NCI-H1436 treated with DMSO at 0.1 percent for 48 hours (cell line): ENCODE measurements at regions not wholly inside any gene's neighbourhood (a gene's known extent, or its start where the extent isn't known, plus 50 kb on each side); places are given as distances from the start of the nearest gene placed in this dataset.
"Not testable (repeated sequence)": the region's sequence is repeated elsewhere in the genome, so short reads cannot be mapped to it uniquely, and the experiment has no call there.

Experiments used
- DNase-seq: peaks from one replicate; lab custom pipeline; 2025; lab: John Stamatoyannopoulos, UW

DNA sequence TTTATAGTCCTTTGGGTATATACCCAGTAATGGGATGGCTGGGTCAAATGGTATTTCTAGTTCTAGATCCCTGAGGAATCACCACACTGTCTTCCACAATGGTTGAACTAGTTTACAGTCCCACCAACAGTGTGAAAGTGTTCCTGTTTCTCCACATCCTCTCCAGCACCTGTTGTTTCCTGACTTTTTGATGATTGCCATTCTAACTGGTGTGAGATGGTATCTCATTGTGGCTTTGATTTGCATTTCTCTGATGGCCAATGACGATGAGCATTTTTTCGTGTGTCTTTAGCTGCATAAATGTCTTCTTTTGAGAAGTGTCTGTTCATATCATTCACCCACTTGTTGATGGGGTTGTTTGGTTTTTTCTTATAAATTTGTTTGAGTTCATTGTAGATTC, 612.5 kb upstream of the SGCD start:
- DNase-seq, result not testable (repeated sequence)

DNA sequence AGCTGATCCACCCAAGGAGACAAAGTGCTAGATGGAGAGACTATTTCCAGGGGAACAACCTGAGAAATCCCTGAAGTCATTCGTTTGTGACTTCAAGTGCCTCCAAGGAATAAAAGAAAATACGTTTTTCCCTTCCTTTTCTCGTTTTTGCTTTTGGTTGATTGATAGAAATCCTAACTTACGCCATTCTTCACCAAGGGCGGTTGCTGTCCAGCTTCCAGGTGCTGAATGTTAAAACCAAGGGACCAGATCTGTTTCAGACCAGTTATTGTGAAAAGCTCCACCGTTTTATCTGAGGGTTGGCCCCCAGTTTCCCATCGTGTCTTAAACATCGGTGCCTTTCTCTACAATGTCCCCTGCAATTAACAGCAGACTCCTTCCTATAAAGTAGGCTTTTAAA, 600.7 kb upstream of the SGCD start:
- no peak for DNase-seq

DNA sequence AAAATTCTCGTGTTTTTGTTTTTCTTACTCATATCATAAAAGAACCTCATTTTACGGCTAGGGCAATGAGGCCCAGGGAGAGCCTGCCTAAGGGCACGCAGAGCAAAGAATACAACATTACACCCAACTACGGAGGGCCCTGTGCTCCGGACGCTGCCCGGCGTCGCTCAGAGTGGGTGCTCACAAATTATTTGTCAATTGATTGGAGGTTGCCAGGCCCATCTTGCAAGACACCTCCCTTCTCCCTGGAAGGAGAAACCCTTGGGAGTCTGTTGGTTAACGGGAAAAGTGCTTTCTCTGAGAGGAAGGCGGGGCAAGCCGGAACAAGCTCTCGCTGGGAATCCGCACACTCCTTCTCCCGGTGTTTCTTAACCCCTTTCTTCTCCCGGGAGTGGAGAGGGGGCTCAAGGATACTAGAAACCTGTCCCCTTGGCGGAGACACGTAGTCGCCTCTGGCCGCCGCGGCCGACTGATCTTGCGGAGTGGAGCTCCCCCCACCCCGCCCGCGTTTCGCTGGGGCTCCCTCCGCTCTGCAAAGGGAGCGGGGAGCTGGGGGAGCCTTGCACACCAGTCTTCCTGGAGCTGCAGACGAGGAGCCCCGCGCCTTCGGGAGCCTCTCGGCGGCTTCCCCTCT, 599.3 kb upstream of the SGCD start:
- DNase-seq, result no peak

DNA sequence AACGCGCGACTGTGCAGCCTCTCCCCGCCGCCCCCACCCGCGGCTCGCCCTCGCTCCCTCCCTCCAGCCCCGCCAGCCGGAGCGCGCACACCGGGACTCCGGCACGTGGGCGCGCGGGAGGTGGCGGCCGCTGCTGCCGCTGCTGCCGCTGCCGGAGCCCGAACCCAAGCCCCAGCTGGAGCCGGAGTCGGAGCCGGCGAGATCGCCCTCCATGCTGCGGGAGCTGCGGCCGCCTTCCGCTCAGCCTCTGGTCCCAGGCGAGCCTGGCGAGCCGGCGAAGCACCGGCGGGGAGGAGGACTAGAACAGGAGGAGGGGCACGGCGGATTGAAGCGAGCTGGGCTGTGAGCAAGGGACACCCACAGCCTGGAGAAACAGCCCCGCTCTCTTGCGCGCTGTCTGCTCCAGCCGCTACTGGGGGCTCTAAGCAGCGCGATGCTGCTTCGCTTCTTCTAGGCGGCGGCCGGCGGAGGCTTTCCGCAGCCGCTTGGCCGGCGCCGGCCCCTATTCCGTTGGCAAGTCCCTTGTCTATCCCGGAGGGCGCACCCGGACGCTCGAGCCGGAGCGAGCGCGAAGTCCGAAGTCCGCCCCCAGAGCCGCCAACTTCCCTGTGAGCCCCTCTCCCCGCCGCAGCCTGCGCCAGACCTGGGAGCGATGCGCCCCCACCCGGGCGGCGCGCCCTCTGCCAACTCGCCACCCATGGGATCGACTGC, 598.7 kb upstream of the SGCD start:
- DNase-seq, result no peak

DNA sequence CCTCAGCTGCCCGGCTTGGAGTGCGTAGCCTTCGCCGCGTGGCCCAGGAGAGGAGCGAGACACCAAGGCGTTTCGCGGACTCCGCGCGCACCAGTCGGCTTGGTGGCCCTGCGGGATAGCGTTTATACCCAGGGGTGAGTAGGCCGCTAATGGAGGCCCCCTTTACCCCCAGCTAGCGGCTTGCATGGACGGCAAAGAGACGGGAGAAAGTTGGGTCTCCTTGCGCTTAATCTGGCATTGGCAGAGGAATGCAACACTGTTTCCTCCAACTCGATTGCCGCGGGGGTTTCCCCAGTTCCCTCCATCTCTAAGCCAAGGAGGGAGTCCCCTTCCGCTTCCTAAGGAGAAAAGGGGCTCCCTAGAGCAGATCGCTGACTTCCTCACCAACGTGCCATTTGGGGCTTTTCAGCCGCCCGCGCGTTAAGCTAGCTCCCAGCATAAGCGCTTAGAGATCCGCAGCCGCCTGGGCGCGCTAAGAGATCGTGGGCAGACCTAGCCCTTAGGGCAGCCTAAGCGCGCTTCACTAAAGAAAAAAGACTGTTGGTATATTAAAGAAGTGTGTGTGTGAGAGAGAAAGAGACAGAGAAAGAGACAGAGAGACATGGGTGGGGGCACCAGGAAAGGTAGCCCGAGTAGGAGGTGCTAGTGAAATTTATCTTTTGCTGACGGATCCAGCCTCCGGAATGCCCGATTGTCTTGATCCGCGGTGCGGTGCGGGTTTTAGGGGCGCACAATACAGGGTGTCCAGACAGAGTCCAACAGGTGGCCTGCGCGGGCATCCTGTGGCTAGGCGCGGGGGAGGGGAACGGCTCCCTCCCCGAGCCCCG, 597.9 kb upstream of the SGCD start:
- DNase-seq, result no peak

DNA sequence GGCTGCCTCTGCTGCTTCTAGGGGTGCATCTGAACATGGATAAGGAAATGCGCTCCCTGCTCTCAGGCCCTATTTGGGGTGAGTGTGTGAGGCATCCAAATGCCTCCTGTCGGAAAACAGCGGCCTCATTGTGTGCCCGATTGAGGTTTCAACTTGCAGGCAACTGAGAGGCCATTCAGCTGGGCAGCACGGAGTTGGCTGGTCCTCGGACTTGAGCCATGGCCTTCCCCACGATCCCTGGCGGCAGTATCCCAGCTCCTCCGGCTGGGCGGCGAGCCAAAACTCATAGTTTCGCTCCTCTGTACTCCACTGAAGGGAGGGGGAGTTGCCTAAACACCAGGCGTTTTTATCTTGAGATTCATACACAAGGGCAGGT, 597.3 kb upstream of the SGCD start:
- no peak for DNase-seq

DNA sequence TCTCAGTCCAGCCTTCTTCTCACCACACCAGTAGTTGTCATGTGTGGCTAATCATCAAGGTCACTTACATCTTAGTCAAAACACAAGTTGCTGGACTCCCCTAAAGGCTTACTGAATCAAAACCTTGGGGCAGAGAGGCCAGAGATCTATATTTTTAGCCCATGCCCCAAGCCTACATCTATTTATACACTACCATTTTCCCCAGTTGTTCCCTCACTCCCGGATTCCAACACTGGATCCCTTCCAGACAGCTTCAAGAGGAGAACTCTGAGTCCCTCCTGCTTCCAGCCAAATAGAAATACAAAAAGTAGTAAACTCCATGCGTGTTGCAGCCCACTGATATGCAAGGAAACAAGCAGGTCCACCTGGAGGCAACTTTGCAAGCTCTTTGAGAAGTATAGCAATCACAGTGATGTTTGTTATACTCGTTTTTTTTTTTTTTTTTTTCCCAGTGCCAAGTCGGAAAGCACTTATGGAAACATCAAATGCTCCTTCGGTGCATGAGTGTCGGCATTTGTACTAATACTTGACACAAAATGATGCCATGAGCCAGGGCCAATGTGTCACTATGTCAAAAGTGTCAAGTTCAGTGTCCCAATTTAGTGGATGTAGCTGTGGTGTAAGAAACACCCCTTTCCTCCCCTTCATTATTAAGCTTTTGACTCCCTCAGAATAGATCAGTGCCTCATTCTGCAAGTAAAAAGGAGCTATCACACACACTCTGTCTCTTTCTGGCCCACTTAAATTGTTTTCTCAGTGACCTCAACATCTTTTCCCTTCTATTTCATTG, 594.2 kb upstream of the SGCD start:
- DNase-seq, result no peak

DNA sequence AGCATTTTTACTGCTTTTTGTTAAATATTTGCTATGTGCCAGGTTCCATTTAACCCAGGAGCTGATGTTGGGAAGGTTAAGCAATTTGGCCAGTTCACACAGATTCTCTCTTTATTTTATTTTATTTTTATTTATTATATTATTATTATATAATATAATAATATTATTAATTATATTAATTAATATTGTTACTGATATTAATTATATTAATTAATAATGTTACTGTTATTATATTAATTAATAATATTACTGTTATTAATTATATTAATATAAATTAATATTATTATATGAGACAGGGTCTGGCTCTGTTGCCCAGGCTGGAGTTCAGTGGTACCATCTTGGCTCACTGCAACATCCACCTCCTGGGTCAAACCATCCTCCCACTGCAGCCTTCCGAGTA, 593.0 kb upstream of the SGCD start:
- DNase-seq, result no peak

DNA sequence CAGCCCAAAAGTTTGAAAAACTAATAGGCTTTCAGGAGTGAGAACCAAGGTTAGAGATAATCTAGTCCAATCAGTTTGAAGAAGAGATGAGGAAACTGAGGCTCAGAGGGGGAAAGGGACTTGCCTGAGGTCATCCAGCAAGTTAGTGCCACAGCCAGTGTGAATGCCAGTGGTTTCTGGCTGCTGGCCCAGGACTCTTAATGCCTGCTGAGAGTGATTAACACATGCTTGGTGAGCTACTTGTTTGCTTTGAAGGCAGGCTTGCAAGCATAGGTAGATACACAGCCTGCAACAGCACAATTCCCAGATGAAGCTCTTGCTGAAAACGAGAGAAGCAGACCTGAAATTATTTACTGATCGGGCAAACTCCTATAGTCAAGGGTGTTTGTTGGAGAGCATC, 591.6 kb upstream of the SGCD start:
- DNase-seq, result no peak

DNA sequence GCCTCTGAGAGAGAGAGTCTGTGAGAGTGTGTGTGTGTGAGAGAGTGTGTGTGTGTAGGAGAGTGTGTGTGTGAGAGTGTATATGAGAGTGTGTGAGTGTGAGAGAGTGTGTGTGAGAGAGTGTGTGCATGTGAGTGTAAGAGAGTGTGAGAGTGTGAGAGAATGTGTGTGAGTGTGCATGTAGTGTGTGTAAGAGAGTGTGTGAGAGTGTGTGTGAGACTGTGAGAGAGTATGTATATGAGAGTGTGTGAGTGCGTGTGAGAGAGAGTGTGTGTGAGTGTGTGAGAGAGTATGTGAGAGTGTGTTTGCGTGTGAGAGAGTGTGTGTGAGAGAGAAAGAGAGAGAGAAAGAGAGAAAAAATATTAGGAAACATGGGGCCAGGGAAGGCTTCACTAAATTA, 588.3 kb upstream of the SGCD start:
- DNase-seq, result no peak

DNA sequence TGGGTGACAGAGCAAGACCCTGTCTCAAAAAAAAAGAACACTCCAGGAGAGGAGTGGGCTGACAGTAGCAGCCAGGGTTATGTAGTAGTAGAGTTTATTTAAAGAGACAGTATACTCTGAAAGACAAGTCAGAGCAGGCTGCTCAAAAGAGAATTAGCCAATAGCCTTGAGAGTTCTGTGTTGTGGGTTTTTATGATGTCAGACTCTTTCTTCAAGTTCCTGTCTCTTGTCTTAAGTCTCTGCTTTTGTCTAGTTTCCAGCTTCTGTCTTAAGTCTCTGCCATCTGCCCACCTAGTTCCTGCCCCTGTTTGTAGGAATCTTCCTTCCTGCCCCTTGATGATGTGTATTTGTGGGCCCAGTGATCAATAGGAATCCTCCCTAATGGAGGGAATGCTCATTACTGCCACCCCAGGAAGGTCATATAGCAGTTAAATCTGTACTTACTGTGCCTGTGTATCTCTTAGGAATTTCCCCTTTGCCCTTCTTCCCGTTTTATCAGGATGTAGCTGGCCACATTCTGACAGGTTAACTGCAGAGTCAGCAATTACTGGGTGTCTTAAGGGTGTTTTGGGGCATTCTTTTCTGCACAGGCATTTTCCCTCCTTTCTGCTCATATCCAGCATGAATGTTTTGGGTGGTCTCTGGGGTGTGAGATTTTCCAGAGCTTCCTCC, 580.5 kb upstream of the SGCD start:
- DNase-seq, result no peak

DNA sequence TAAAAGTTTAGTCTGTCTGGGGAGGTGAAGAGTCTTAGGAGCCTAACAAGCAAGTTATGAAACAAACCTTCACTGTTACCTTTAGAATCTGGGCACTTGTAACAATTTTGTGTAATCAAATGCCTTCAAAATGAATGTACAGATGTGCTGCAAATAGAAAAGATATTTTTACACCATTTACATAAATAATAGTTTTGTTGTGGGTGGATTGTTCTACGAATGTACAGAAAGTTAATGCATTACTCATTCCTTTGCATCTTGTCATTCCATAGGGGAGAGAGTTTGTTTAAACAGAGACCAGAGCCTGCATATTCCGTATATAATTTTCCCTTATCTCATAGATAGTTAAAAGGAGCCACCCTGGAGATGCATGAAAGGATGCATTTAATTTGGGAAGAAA, 576.9 kb upstream of the SGCD start:
- DNase-seq, result no peak

DNA sequence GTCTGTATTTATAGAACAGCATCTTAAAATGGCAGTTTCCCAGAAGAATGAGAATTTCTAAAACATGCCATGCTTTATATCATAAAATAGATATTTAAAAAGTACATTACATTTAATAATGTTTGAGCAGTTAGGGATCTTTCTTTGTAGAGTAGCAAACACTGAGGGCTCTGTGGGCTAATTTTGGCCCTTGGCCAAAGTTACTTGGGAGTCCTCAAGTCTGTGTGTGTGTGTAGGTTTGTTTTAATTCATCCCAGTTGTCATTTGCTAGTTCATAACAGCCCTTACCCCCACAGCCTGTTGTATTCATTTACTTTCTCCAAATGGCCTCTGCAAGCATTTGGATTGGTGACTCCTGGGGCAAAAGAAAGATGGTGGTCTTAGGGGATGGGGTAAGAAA, 576.4 kb upstream of the SGCD start:
- DNase-seq, result no peak

DNA sequence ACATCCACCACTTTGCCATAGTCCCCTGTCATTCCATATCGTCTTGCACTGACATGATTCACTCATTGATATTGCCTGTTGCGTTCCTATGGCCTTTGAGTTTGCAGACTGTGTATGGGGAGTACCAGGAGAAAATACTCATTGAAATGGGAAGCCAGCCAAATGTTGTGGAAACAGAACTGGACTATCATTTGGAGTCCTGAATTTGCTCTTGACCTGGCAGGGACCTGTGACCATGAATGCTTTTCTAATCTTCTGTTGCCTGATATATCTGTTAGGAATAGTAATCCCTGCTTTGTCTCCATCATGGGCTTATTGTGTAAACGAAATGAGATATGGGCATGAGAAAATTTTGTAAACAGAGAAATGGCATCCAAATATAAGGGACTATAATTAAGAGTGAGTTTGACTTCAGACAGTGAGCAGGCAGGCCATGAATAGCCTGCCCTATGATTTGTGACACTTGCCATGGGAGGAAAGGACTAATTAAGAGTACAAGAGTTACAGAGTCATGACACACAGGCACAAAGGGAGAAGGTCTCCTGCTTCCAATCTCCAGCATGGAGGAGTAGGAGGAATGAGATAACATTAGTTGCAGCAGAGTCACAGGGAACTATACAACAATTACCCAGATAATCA, 572.9 kb upstream of the SGCD start:
- DNase-seq, result no peak

DNA sequence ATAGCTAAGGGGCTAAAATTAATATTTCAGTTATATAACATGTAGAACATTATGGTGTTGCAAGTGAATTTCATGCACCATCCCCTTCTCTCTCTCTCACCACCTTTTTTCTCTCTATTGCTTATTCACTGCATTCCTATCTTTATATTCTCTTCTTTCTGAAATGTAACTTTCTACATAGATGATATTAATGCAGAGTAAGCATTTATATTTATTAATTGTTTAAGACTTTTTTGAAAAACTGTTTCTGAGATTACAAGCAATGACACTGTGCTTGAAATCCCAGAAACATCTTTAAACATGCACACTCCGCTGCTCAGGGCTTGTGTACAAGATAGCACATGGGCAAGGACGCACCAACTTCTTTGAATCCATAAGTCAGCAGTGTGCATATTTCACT, 567.7 kb upstream of the SGCD start:
- DNase-seq, result no peak

DNA sequence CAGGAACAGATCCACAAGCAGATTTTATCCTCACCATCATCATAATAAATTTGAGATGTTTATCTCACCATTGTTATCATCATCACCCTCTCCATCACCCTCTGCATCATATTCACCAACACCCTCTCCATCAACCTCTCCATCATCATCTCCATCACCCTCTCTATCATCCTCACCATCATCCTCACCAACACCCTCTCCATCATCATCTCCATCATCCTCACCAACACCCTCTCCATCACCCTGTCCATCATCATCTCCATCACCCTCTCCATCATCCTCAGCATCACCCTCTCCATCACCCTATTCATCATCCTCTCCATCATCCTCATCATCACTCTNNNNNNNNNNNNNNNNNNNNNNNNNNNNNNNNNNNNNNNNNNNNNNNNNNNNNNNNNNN, 567.0 kb upstream of the SGCD start:
- DNase-seq, result no peak

DNA sequence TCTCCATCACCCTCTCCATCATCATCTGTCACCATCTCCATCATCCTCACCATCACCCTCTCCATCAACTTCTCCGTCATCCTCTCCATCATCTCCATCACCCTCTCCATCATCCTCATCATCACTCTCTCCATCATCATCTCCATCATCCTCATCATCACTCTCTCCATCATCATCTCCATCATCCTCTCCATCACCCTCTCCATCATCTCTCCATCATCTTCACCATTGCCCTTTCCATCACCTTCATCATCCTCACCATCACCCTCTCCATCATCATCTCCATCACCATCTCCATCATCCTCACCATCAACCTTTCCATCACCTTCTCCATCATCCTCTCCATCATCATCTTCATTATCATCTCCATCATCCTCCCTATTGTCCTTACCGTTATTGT, 565.5 kb upstream of the SGCD start:
- no peak for DNase-seq

DNA sequence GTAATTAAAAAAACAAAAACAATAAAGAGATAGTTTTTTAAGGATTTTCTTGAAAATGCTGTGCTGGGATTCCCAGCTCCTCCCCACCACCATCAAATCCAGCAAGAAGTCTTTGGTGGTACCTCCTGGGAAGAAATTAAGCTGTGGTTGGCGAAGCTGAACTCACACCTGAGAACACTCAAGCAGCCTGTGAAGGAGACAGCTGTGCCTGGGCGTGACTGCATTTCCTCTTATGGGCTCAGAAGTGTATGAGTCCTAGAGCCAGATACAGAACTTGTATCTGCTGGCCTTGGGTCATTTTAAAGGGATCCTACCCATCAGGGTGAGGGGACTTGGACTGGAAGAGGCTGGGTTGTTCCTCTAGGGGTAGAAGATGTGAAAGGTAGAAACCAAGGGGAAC, 561.2 kb upstream of the SGCD start:
- no peak for DNase-seq

DNA sequence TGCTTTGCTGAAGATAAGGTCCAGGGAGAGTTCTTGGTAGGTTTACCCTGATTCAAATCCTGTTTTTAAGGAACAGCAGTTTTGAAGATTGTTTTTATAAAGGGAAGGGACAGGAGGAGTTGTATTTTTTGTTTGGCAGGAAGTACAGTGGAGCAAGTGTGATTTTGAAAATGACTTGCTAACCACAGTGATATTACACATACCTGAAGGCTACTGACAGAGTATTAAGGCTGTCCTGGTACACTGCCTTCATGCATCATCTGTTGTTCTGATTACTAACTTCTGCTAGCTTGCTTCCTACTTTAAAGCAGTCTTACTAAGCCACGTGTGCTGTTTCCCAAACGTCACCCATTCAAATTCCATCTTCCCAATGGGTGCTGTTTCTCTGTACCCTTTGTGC, 559.5 kb upstream of the SGCD start:
- DNase-seq, result no peak

DNA sequence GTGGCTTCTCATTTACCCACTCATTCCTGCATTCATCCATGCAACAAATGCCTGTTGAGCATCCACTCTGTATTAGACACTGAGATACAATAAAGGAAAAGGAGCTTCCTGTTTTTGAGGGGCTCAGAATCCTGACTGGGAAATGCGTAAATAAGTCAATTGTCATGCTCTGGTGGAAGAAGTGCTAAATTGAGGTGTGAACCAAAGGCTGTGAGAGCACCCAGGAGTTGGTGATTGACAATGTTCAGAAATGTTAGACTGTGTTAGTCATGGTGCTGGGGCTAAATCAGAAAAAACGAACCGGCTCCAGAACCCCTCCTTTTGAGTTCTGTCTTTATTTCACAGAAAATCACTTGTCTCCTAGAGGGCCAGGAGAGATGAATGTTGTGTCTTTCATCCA, 558.6 kb upstream of the SGCD start:
- no peak for DNase-seq

DNA sequence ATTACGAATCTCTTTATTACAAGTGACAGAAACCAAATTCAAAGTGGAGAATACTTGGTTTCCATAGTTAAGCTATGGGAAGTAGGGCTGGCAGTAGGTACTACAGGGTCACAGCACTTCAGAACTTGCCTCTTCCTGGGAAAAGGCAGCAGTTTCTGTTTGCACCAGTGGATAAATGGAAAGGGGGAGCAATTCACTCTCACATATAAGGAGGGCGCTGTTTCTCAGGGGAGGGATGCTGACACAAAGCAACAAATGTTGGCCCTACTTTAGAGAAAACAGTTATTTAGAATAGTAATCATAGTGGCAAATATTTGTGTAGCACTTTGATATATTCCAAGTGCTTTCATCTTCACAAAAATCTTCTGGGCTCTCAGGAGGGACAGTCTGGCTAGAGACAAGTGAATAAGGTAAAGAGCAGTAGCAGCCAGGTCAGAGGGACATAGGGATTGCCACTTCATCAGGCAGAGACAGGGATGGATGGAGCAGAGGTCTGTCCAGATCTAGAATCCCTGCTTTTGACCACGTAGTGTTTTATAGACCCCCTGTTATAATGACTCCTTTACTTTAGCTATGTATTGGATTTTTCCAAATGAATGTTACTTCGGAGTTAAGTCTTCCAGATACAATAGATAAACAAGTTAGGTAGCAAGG, 554.8 kb upstream of the SGCD start:
- no peak for DNase-seq
